Breast epithelium (tissue), 3 donors: ENCODE measurements at regions not wholly inside any gene's neighbourhood (a gene's known extent, or its start where the extent isn't known, plus 50 kb on each side); places are given as distances from the start of the nearest gene placed in this dataset.

ENCODE experiments used
- POLR2A ChIP-seq: fragments of 450-650 bp; IDR thresholded peaks from one replicate; pipeline ENCODE4 v1.6.1; 2016; ENCODE audit warnings: antibody characterized with exemption, mild to moderate bottlenecking, moderate library complexity
- TF ChIP-seq, protein P1 (sequence below), 3 donors: fragments of 450-650 bp; IDR thresholded peaks; one replicate each; pipeline ENCODE4 v1.5.1; 2016 to 2017; ENCODE audit warnings: antibody characterized with exemption in 3 of 3, mild to moderate bottlenecking in 3 of 3, moderate library complexity in 3 of 3

GRCh38 chr11:111101881-111102280, 143.6 kb upstream of the POU2AF2 start:
- TF ChIP-seq, protein P1, sequence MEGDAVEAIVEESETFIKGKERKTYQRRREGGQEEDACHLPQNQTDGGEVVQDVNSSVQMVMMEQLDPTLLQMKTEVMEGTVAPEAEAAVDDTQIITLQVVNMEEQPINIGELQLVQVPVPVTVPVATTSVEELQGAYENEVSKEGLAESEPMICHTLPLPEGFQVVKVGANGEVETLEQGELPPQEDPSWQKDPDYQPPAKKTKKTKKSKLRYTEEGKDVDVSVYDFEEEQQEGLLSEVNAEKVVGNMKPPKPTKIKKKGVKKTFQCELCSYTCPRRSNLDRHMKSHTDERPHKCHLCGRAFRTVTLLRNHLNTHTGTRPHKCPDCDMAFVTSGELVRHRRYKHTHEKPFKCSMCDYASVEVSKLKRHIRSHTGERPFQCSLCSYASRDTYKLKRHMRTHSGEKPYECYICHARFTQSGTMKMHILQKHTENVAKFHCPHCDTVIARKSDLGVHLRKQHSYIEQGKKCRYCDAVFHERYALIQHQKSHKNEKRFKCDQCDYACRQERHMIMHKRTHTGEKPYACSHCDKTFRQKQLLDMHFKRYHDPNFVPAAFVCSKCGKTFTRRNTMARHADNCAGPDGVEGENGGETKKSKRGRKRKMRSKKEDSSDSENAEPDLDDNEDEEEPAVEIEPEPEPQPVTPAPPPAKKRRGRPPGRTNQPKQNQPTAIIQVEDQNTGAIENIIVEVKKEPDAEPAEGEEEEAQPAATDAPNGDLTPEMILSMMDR (IDR thresholded peaks at IDR 0.05), result no peak
- TF ChIP-seq POLR2A, result no peak
